ENCODE measurements at regions not wholly inside any gene's neighbourhood (a gene's known extent, or its start where the extent isn't known, plus 50 kb on each side); places are given as distances from the start of the nearest gene placed in this dataset.

GRCh38 chr5:114208120-114208519 is 153.8 kb upstream of the KCNN2 start:
- Histone ChIP-seq H3K27ac (ENCODE audit: low read depth in 1 of 3, low read length in 2 of 3) (no peak overlapping the region), H3K9me3 (ENCODE audit: control insufficient read depth in 2 of 2, insufficient read depth in 1 of 2, low read depth in 1 of 2, low read length in 1 of 2) (no peaks in the 10 kb centered on the region), H3K4me1 (ENCODE audit: control insufficient read depth in 3 of 3, insufficient read depth in 2 of 3, low read depth in 1 of 3, low read length in 2 of 3) (no peaks in the 10 kb centered on the region), H3K27me3 (ENCODE audit: control insufficient read depth in 3 of 3, insufficient read depth in 3 of 3, low read length in 3 of 3) (no peaks in the 10 kb centered on the region), H3K4me3 (ENCODE audit: low read depth in 1 of 3, low read length in 3 of 3) (no peak overlapping the region), H3K36me3 (ENCODE audit: control insufficient read depth in 3 of 3, insufficient read depth in 2 of 3, low read depth in 1 of 3, low read length in 3 of 3) (no peaks in the 10 kb centered on the region)
- WGBS, 3 donors = 88 to 95% (median 91%) methylated on average over 2 of the region's 2 CpGs
- FAIRE-seq (no peak), DNase-seq (no peak)

GRCh38 chr5:114208588-114208987 is 153.3 kb upstream of the KCNN2 start:
- H3K4me1 ChIP-seq (ENCODE audit: control insufficient read depth in 3 of 3, insufficient read depth in 2 of 3, low read depth in 1 of 3, low read length in 2 of 3) = no peaks in the 10 kb centered on the region
- no peak overlapping the region for H3K4me3 ChIP-seq (ENCODE audit: low read depth in 1 of 3, low read length in 3 of 3)
- H3K27ac ChIP-seq (ENCODE audit: low read depth in 1 of 3, low read length in 2 of 3) = no peak overlapping the region
- no peaks in the 10 kb centered on the region for H3K27me3 ChIP-seq (ENCODE audit: control insufficient read depth in 3 of 3, insufficient read depth in 3 of 3, low read length in 3 of 3)
- no peak for DNase-seq
- no peak for FAIRE-seq
- WGBS, 3 donors = 81 to 91% (median 88%) methylated on average over 2 of the region's 2 CpGs
- H3K9me3 ChIP-seq (ENCODE audit: control insufficient read depth in 2 of 2, insufficient read depth in 1 of 2, low read depth in 1 of 2, low read length in 1 of 2) = no peaks in the 10 kb centered on the region
- H3K36me3 ChIP-seq (ENCODE audit: control insufficient read depth in 3 of 3, insufficient read depth in 2 of 3, low read depth in 1 of 3, low read length in 3 of 3) = no peaks in the 10 kb centered on the region

- Histone ChIP-seq H3K4me3 (ENCODE audit: low read depth in 1 of 3, low read length in 3 of 3) (no peak overlapping the region), H3K27me3 (ENCODE audit: control insufficient read depth in 3 of 3, insufficient read depth in 3 of 3, low read length in 3 of 3) (no peaks in the 10 kb centered on the region), H3K36me3 (ENCODE audit: control insufficient read depth in 3 of 3, insufficient read depth in 2 of 3, low read depth in 1 of 3, low read length in 3 of 3) (no peaks in the 10 kb centered on the region), H3K27ac (ENCODE audit: low read depth in 1 of 3, low read length in 2 of 3) (no peak overlapping the region), H3K4me1 (ENCODE audit: control insufficient read depth in 3 of 3, insufficient read depth in 2 of 3, low read depth in 1 of 3, low read length in 2 of 3) (no peaks in the 10 kb centered on the region), H3K9me3 (ENCODE audit: control insufficient read depth in 2 of 2, insufficient read depth in 1 of 2, low read depth in 1 of 2, low read length in 1 of 2) (no peaks in the 10 kb centered on the region)
- DNase-seq = no peak
- 53 to 67% (median 61%) methylated on average over 3 of the region's 3 CpGs for WGBS, 3 donors
- no peak for FAIRE-seq
Measured at GRCh38 chr5:114210662-114211061, 151.2 kb upstream of the KCNN2 start.

- Histone ChIP-seq H3K4me3 (ENCODE audit: low read depth in 1 of 3, low read length in 3 of 3) (no peak overlapping the region), H3K36me3 (ENCODE audit: control insufficient read depth in 3 of 3, insufficient read depth in 2 of 3, low read depth in 1 of 3, low read length in 3 of 3) (no peaks in the 10 kb centered on the region), H3K27me3 (ENCODE audit: control insufficient read depth in 3 of 3, insufficient read depth in 3 of 3, low read length in 3 of 3) (no peaks in the 10 kb centered on the region), H3K9me3 (ENCODE audit: control insufficient read depth in 2 of 2, insufficient read depth in 1 of 2, low read depth in 1 of 2, low read length in 1 of 2) (peaks cover 0 to 16% of the 10 kb centered on the region in 2 donors), H3K4me1 (ENCODE audit: control insufficient read depth in 3 of 3, insufficient read depth in 2 of 3, low read depth in 1 of 3, low read length in 2 of 3) (no peaks in the 10 kb centered on the region), H3K27ac (ENCODE audit: low read depth in 1 of 3, low read length in 2 of 3) (no peak overlapping the region)
- no peak for FAIRE-seq
- 60 to 80% (median 75%) methylated on average over 1 of the region's 1 CpG for WGBS, 3 donors
- no peak for DNase-seq
Measured at GRCh38 chr5:114221807-114222206, 140.1 kb upstream of the KCNN2 start.

GRCh38 chr5:114223866-114224265 is 138.0 kb upstream of the KCNN2 start:
- no peaks in the 10 kb centered on the region for H3K27me3 ChIP-seq (ENCODE audit: control insufficient read depth in 3 of 3, insufficient read depth in 3 of 3, low read length in 3 of 3)
- H3K9me3 ChIP-seq (ENCODE audit: control insufficient read depth in 2 of 2, insufficient read depth in 1 of 2, low read depth in 1 of 2, low read length in 1 of 2) = peaks cover 0 to 13% of the 10 kb centered on the region in 2 donors
- H3K27ac ChIP-seq (ENCODE audit: low read depth in 1 of 3, low read length in 2 of 3) = no peak overlapping the region
- no peak for DNase-seq
- H3K4me1 ChIP-seq (ENCODE audit: control insufficient read depth in 3 of 3, insufficient read depth in 2 of 3, low read depth in 1 of 3, low read length in 2 of 3) = no peaks in the 10 kb centered on the region
- no peak for FAIRE-seq
- H3K36me3 ChIP-seq (ENCODE audit: control insufficient read depth in 3 of 3, insufficient read depth in 2 of 3, low read depth in 1 of 3, low read length in 3 of 3) = no peaks in the 10 kb centered on the region
- WGBS, 3 donors = 85 to 95% (median 88%) methylated on average over 1 of the region's 1 CpG
- H3K4me3 ChIP-seq (ENCODE audit: low read depth in 1 of 3, low read length in 3 of 3) = no peak overlapping the region

DNA sequence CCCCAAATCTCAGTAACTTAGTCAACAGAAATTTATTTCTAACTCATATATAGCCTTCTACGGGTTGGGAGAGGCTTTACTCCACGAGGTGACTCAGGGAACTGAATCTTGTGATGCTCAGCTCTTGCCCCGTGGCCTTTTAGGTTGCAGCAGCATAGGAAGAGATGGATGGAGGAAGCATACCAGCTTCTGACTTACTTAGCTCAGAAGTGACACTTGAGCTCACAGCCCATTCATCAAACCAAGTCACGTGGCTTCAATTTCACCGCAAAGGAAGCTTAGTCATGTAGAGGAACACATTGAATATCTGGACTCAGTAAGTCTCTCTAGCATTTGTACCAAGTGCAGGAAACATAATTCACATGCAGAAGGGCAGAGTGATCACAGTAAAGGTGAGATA is 124.1 kb upstream of the KCNN2 start:
- no peak for DNase-seq
- no peak for FAIRE-seq
- WGBS, 3 donors = 54 to 57% (median 56%) methylated on average over 5 of the region's 5 CpGs
- no peak overlapping the region for H3K27ac ChIP-seq (ENCODE audit: low read depth in 1 of 3, low read length in 2 of 3)
- H3K4me1 ChIP-seq (ENCODE audit: control insufficient read depth in 3 of 3, insufficient read depth in 2 of 3, low read depth in 1 of 3, low read length in 2 of 3) = no peaks in the 10 kb centered on the region
- no peaks in the 10 kb centered on the region for H3K27me3 ChIP-seq (ENCODE audit: control insufficient read depth in 3 of 3, insufficient read depth in 3 of 3, low read length in 3 of 3)
- no peak overlapping the region for H3K4me3 ChIP-seq (ENCODE audit: low read depth in 1 of 3, low read length in 3 of 3)
- H3K36me3 ChIP-seq (ENCODE audit: control insufficient read depth in 3 of 3, insufficient read depth in 2 of 3, low read depth in 1 of 3, low read length in 3 of 3) = no peaks in the 10 kb centered on the region
- no peaks in the 10 kb centered on the region for H3K9me3 ChIP-seq (ENCODE audit: control insufficient read depth in 2 of 2, insufficient read depth in 1 of 2, low read depth in 1 of 2, low read length in 1 of 2)

DNA sequence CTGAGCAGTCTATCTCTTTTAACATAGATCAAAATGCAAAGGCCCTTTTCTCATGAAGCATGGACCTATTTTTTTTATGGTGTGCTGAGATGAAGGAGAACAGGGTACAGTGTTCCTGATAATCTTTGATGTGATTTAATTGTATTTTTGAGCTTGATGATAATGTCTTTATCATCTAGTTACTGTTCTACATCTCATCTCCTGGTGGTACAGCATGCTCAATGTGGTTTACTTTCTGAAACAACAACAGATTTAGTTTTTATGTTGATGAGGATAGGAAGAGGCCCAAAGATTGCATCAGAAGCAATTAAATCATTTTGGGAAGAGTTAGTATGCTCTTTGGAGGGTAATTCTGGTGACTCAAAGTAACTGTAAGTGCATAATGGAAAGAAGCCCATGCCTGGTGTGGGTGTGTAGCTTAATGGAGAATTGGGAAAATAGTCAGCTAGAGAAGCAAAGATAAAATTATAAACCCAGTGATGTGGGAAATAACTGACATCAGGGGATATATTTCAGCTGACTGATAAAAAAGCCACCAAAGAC is 123.0 kb upstream of the KCNN2 start:
- DNase-seq = no peak
- Histone ChIP-seq H3K4me1 (ENCODE audit: control insufficient read depth in 3 of 3, insufficient read depth in 2 of 3, low read depth in 1 of 3, low read length in 2 of 3) (no peaks in the 10 kb centered on the region), H3K9me3 (ENCODE audit: control insufficient read depth in 2 of 2, insufficient read depth in 1 of 2, low read depth in 1 of 2, low read length in 1 of 2) (no peaks in the 10 kb centered on the region), H3K4me3 (ENCODE audit: low read depth in 1 of 3, low read length in 3 of 3) (no peak overlapping the region), H3K36me3 (ENCODE audit: control insufficient read depth in 3 of 3, insufficient read depth in 2 of 3, low read depth in 1 of 3, low read length in 3 of 3) (no peaks in the 10 kb centered on the region), H3K27me3 (ENCODE audit: control insufficient read depth in 3 of 3, insufficient read depth in 3 of 3, low read length in 3 of 3) (no peaks in the 10 kb centered on the region), H3K27ac (ENCODE audit: low read depth in 1 of 3, low read length in 2 of 3) (no peak overlapping the region)
- no peak for FAIRE-seq

GRCh38 chr5:114243281-114243971 is 118.4 kb upstream of the KCNN2 start:
- no peaks in the 10 kb centered on the region for H3K9me3 ChIP-seq (ENCODE audit: control insufficient read depth in 2 of 2, insufficient read depth in 1 of 2, low read depth in 1 of 2, low read length in 1 of 2)
- H3K27me3 ChIP-seq (ENCODE audit: control insufficient read depth in 3 of 3, insufficient read depth in 3 of 3, low read length in 3 of 3) = no peaks in the 10 kb centered on the region
- DNase-seq (no peak), FAIRE-seq (no peak)
- no peaks in the 10 kb centered on the region for H3K4me1 ChIP-seq (ENCODE audit: control insufficient read depth in 3 of 3, insufficient read depth in 2 of 3, low read depth in 1 of 3, low read length in 2 of 3)
- no peak overlapping the region for H3K4me3 ChIP-seq (ENCODE audit: low read depth in 1 of 3, low read length in 3 of 3)
- WGBS, 3 donors = 59 to 76% (median 67%) methylated on average over 8 of the region's 8 CpGs
- H3K27ac ChIP-seq (ENCODE audit: low read depth in 1 of 3, low read length in 2 of 3) = no peak overlapping the region
- H3K36me3 ChIP-seq (ENCODE audit: control insufficient read depth in 3 of 3, insufficient read depth in 2 of 3, low read depth in 1 of 3, low read length in 3 of 3) = no peaks in the 10 kb centered on the region

- Histone ChIP-seq H3K4me3 (ENCODE audit: low read depth in 1 of 3, low read length in 3 of 3) (no peak overlapping the region), H3K36me3 (ENCODE audit: control insufficient read depth in 3 of 3, insufficient read depth in 2 of 3, low read depth in 1 of 3, low read length in 3 of 3) (no peaks in the 10 kb centered on the region), H3K9me3 (ENCODE audit: control insufficient read depth in 2 of 2, insufficient read depth in 1 of 2, low read depth in 1 of 2, low read length in 1 of 2) (no peaks in the 10 kb centered on the region), H3K27ac (ENCODE audit: low read depth in 1 of 3, low read length in 2 of 3) (no peak overlapping the region), H3K27me3 (ENCODE audit: control insufficient read depth in 3 of 3, insufficient read depth in 3 of 3, low read length in 3 of 3) (no peaks in the 10 kb centered on the region), H3K4me1 (ENCODE audit: control insufficient read depth in 3 of 3, insufficient read depth in 2 of 3, low read depth in 1 of 3, low read length in 2 of 3) (no peaks in the 10 kb centered on the region)
- FAIRE-seq (no peak), DNase-seq (no peak)
- 56 to 62% (median 58%) methylated on average over 1 of the region's 1 CpG for WGBS, 3 donors
Measured at GRCh38 chr5:114243972-114244317, 117.9 kb upstream of the KCNN2 start.
